H7 (cell line): ENCODE measurements at regions not wholly inside any gene's neighbourhood (a gene's known extent, or its start where the extent isn't known, plus 50 kb on each side); places are given as distances from the start of the nearest gene placed in this dataset.

ENCODE experiments used
- DNase-seq: peaks from one replicate; pipeline ENCODE4 v3.0.0; 2012
- H3K27me3 ChIP-seq: 2 replicates; pipeline ENCODE4 v1.6.0; 2011; ENCODE audit warnings: mild to moderate bottlenecking, low read length; ENCODE audit not compliant: control insufficient read depth, insufficient read depth
- H3K36me3 ChIP-seq: replicated peaks from 2 replicates; pipeline ENCODE4 v1.5.1; 2011; ENCODE audit warnings: low read length; ENCODE audit not compliant: control insufficient read depth, insufficient read depth
- H3K4me3 ChIP-seq: 2 replicates; pipeline ENCODE4 v1.5.1; 2011; ENCODE audit warnings: low read depth, mild to moderate bottlenecking, control low read depth, low read length, moderate library complexity; ENCODE audit not compliant: insufficient read depth

GRCh38 chr9:86843206-86843605, 104.1 kb downstream of the GAS1 start:
- Histone ChIP-seq H3K27me3 (no peaks in the 10 kb centered on the region), H3K4me3 (no peak overlapping the region), H3K36me3 (no peaks in the 10 kb centered on the region)
- no peak for DNase-seq

- no peak for DNase-seq
- Histone ChIP-seq H3K36me3 (no peaks in the 10 kb centered on the region), H3K4me3 (no peak overlapping the region), H3K27me3 (no peaks in the 10 kb centered on the region)
Measured at GRCh38 chr9:86842573-86842972, 104.7 kb downstream of the GAS1 start.

GRCh38 chr9:86839522-86839921, 107.8 kb downstream of the GAS1 start:
- no peak for DNase-seq
- H3K4me3 ChIP-seq: no peak overlapping the region
- H3K27me3 ChIP-seq: no peaks in the 10 kb centered on the region
- no peaks in the 10 kb centered on the region for H3K36me3 ChIP-seq

GRCh38 chr9:86838519-86839497, 108.5 kb downstream of the GAS1 start:
- Histone ChIP-seq H3K4me3 (no peak overlapping the region), H3K27me3 (no peaks in the 10 kb centered on the region), H3K36me3 (no peaks in the 10 kb centered on the region)
- DNase-seq: no peak

DNA sequence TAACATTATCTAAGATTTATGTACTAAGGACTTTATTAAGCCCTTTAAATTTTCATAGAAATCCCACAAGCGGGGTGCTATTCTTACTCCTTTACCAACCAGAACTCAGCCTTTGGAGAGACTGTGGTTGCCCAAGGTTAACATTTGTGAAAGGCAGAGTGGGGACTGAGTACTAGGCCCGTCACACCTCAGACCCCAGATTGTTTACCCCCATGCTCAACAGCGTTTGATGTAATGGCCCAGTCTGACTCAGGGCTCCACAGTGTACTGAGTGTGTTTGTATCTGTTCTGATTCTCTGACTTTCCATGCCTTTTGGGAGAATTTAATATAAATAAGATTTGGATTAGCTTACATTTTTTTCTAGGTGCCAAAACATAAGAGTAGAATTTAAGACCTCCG, 110.0 kb downstream of the GAS1 start:
- no peak for DNase-seq
- Histone ChIP-seq H3K36me3 (no peaks in the 10 kb centered on the region), H3K27me3 (no peaks in the 10 kb centered on the region), H3K4me3 (no peak overlapping the region)

DNA sequence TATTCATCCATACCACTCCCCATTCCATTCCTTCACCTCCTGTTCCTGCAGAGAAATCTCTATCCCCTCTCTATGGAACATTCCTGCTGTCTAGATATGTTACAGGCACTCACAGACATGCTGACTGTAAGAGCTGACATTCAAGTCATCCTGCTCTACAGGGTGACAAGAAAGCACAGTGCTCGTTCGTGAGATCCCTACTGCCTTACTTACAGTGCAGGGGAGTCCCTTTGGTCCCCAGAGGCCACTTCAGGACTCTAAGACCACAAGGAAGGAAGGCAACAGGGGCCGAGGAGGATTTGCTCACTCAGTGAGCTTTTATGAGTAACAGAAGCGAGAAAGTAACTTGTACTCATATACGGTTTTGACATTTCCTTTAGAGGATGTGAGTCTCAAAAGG, 110.5 kb downstream of the GAS1 start:
- no peaks in the 10 kb centered on the region for H3K36me3 ChIP-seq
- no peaks in the 10 kb centered on the region for H3K27me3 ChIP-seq
- no peak overlapping the region for H3K4me3 ChIP-seq
- no peak for DNase-seq

- no peaks in the 10 kb centered on the region for H3K27me3 ChIP-seq
Measured at GRCh38 chr9:86836266-86836665, 111.0 kb downstream of the GAS1 start.

GRCh38 chr9:86830356-86830755, 117.0 kb downstream of the GAS1 start:
- no peak overlapping the region for H3K4me3 ChIP-seq
- H3K36me3 ChIP-seq: no peaks in the 10 kb centered on the region
- H3K27me3 ChIP-seq: no peaks in the 10 kb centered on the region
- no peak for DNase-seq

More at GRCh38 chr9:86836266-86836665, 111.0 kb downstream of the GAS1 start:
- no peak for DNase-seq
- Histone ChIP-seq H3K36me3 (no peaks in the 10 kb centered on the region), H3K4me3 (no peak overlapping the region)

DNA sequence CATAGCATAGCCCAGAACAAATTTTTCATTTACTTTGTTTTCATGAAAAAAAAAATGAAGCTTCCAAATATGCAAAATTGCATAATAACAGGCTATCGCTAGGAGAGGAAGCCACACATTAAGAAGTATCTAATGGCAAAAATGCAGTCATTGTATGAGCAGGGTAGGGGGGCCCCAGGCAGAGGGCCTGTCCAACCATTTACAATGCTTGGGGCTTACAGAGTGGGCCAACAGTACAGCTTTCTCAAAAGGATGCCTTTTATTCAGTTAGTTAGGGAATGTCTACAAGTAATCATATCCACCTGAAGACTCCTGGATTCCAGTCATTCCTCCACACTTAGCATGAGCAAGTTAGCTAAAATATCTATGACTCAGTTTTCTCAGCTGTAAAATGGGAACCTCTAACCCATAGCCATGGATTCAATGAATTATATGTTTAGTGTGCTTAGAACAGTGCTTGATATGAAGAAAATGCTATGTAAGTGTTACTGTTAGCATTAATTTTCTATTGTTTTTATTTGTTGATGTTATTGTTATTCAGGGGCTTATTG, 117.7 kb downstream of the GAS1 start:
- no peaks in the 10 kb centered on the region for H3K27me3 ChIP-seq
- H3K36me3 ChIP-seq: no peaks in the 10 kb centered on the region
- H3K4me3 ChIP-seq: no peak overlapping the region
- DNase-seq: no peak

GRCh38 chr9:86828631-86829030, 118.7 kb downstream of the GAS1 start:
- DNase-seq: no peak
- Histone ChIP-seq H3K36me3 (no peaks in the 10 kb centered on the region), H3K4me3 (no peak overlapping the region), H3K27me3 (no peaks in the 10 kb centered on the region)

GRCh38 chr9:86827893-86828292, 119.4 kb downstream of the GAS1 start:
- no peaks in the 10 kb centered on the region for H3K27me3 ChIP-seq
- H3K36me3 ChIP-seq: no peaks in the 10 kb centered on the region
- no peak overlapping the region for H3K4me3 ChIP-seq
- no peak for DNase-seq

GRCh38 chr9:86825299-86825698, 122.0 kb downstream of the GAS1 start:
- no peaks in the 10 kb centered on the region for H3K36me3 ChIP-seq
- no peak overlapping the region for H3K4me3 ChIP-seq
- no peak for DNase-seq
- no peaks in the 10 kb centered on the region for H3K27me3 ChIP-seq

GRCh38 chr9:86822006-86822801, 125.1 kb downstream of the GAS1 start:
- no peak for DNase-seq
- no peaks in the 10 kb centered on the region for H3K36me3 ChIP-seq
- no peak overlapping the region for H3K4me3 ChIP-seq
- no peaks in the 10 kb centered on the region for H3K27me3 ChIP-seq

GRCh38 chr9:86821006-86821845, 126.1 kb downstream of the GAS1 start:
- H3K36me3 ChIP-seq: no peaks in the 10 kb centered on the region
- H3K4me3 ChIP-seq: no peak overlapping the region
- no peaks in the 10 kb centered on the region for H3K27me3 ChIP-seq
- no peak for DNase-seq
